H1 (cell line): ENCODE measurements at regions not wholly inside any gene's neighbourhood (a gene's known extent, or its start where the extent isn't known, plus 50 kb on each side); places are given as distances from the start of the nearest gene placed in this dataset.

Experiments used
- EZH2 ChIP-seq: fragments of 200-600 bp; sonication (generic); IDR thresholded peaks from 2 replicates; pipeline ENCODE4 v1.7.1; 2012; ENCODE audit warnings: low read depth, mild to moderate bottlenecking, moderate library complexity, low read length, inconsistent platforms; ENCODE audit not compliant: severe bottlenecking

DNA sequence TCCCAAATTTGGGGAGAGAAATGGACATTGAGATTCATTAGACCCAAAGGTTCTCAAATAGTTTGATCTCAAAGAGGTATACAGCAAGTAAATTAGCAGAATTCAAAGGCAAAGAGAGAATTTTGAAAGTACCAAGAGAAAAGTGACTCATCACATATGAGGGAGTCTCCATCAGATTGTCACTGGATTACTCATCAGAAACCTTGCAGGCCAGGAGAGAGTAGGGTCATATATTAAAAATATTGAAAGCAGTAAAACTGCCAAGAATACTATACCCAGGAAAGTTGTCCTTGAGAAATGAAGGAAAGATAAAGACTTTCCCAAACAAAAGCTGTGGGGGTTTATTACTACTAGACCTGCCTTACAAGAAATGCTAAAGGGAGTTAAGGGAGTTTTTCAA, 140.6 kb downstream of the TMEM168 start (continued):
- TF ChIP-seq EZH2 = no peak
